ENCODE measurements at regions not wholly inside any gene's neighbourhood (a gene's known extent, or its start where the extent isn't known, plus 50 kb on each side); places are given as distances from the start of the nearest gene placed in this dataset.

- H3K27me3 Mint-ChIP-seq (ENCODE audit: low read depth): no peaks in the 10 kb centered on the region
- CTCF ChIA-PET: no interaction called here
- no peaks in the 10 kb centered on the region for H3K9me3 Mint-ChIP-seq (ENCODE audit: insufficient read depth)
These were observed 190.6 kb upstream of the TENT5D start for GRCh38 chrX:80229626-80230025.

GRCh38 chrX:80237072-80237471, 183.2 kb upstream of the TENT5D start:
- Mint-ChIP-seq H3K4me1 (ENCODE audit: low read depth) (no peaks in the 10 kb centered on the region), H3K36me3 (ENCODE audit: low read depth) (no peaks in the 10 kb centered on the region)
- no peak for ATAC-seq

More at GRCh38 chrX:80229626-80230025, 190.6 kb upstream of the TENT5D start:
- Mint-ChIP-seq H3K27ac (no peak overlapping the region), H3K36me3 (ENCODE audit: low read depth) (no peaks in the 10 kb centered on the region), H3K4me1 (ENCODE audit: low read depth) (no peaks in the 10 kb centered on the region), H3K4me3 (no peak overlapping the region)
- DNase-seq (no peak), ATAC-seq (no peak)
- POLR2A ChIA-PET: no interaction called here

GRCh38 chrX:80246271-80246670, 174.0 kb upstream of the TENT5D start:
- POLR2A ChIA-PET: no interaction called here
- Mint-ChIP-seq H3K4me1 (ENCODE audit: low read depth) (no peaks in the 10 kb centered on the region), H3K4me3 (no peak overlapping the region), H3K27me3 (ENCODE audit: low read depth) (no peaks in the 10 kb centered on the region), H3K36me3 (ENCODE audit: low read depth) (no peaks in the 10 kb centered on the region), H3K27ac (no peak overlapping the region), H3K9me3 (ENCODE audit: insufficient read depth) (no peaks in the 10 kb centered on the region)
- DNase-seq (no peak), ATAC-seq (no peak)
- CTCF ChIA-PET: no interaction called here

More at GRCh38 chrX:80237072-80237471, 183.2 kb upstream of the TENT5D start:
- ChIA-PET CTCF (no interaction called here), POLR2A (no interaction called here)
- no peak overlapping the region for H3K27ac Mint-ChIP-seq
- no peak for DNase-seq
- no peak overlapping the region for H3K4me3 Mint-ChIP-seq
- no peaks in the 10 kb centered on the region for H3K9me3 Mint-ChIP-seq (ENCODE audit: insufficient read depth)
- no peaks in the 10 kb centered on the region for H3K27me3 Mint-ChIP-seq (ENCODE audit: low read depth)

- H3K27me3 Mint-ChIP-seq (ENCODE audit: low read depth): no peaks in the 10 kb centered on the region
- H3K4me1 Mint-ChIP-seq (ENCODE audit: low read depth): no peaks in the 10 kb centered on the region
- H3K9me3 Mint-ChIP-seq (ENCODE audit: insufficient read depth): no peaks in the 10 kb centered on the region
- ChIA-PET CTCF (no interaction called here), POLR2A (no interaction called here)
- H3K4me3 Mint-ChIP-seq: no peak overlapping the region
- DNase-seq (no peak), ATAC-seq (no peak)
- H3K27ac Mint-ChIP-seq: no peak overlapping the region
- no peaks in the 10 kb centered on the region for H3K36me3 Mint-ChIP-seq (ENCODE audit: low read depth)
These were observed 154.0 kb upstream of the TENT5D start for GRCh38 chrX:80266287-80266686.

- Mint-ChIP-seq H3K4me3 (no peak overlapping the region), H3K27me3 (ENCODE audit: low read depth) (no peaks in the 10 kb centered on the region), H3K36me3 (ENCODE audit: low read depth) (no peaks in the 10 kb centered on the region), H3K27ac (no peak overlapping the region), H3K4me1 (ENCODE audit: low read depth) (no peaks in the 10 kb centered on the region), H3K9me3 (ENCODE audit: insufficient read depth) (no peaks in the 10 kb centered on the region)
- DNase-seq: no peak
- ChIA-PET CTCF (no interaction called here), POLR2A (no interaction called here)
- no peak for ATAC-seq
These were observed 153.3 kb upstream of the TENT5D start for GRCh38 chrX:80266979-80267378.

GRCh38 chrX:80267790-80268189, 152.5 kb upstream of the TENT5D start:
- no peaks in the 10 kb centered on the region for H3K4me1 Mint-ChIP-seq (ENCODE audit: low read depth)
- H3K9me3 Mint-ChIP-seq (ENCODE audit: insufficient read depth): no peaks in the 10 kb centered on the region
- H3K36me3 Mint-ChIP-seq (ENCODE audit: low read depth): no peaks in the 10 kb centered on the region
- ATAC-seq: no peak
- no peak overlapping the region for H3K4me3 Mint-ChIP-seq
- H3K27ac Mint-ChIP-seq: no peak overlapping the region
- ChIA-PET CTCF (no interaction called here), POLR2A (no interaction called here)
- no peak for DNase-seq
- no peaks in the 10 kb centered on the region for H3K27me3 Mint-ChIP-seq (ENCODE audit: low read depth)

GRCh38 chrX:80282535-80282934, 137.7 kb upstream of the TENT5D start:
- DNase-seq (no peak), ATAC-seq (no peak)
- ChIA-PET CTCF (interaction anchor here (1.0 kb wide), 1 partner anchor 22 kb away, joined by 4 read pairs; no protein-coding TSS in a partner anchor), POLR2A (no interaction called here)
- Mint-ChIP-seq H3K4me1 (ENCODE audit: low read depth) (no peaks in the 10 kb centered on the region), H3K4me3 (no peak overlapping the region), H3K9me3 (ENCODE audit: insufficient read depth) (no peaks in the 10 kb centered on the region), H3K27ac (no peak overlapping the region), H3K36me3 (ENCODE audit: low read depth) (no peaks in the 10 kb centered on the region), H3K27me3 (ENCODE audit: low read depth) (no peaks in the 10 kb centered on the region)

GRCh38 chrX:80285131-80285773, 135.0 kb upstream of the TENT5D start:
- Mint-ChIP-seq H3K27me3 (ENCODE audit: low read depth) (no peaks in the 10 kb centered on the region), H3K36me3 (ENCODE audit: low read depth) (no peaks in the 10 kb centered on the region), H3K27ac (no peak overlapping the region), H3K4me3 (no peak overlapping the region), H3K9me3 (ENCODE audit: insufficient read depth) (no peaks in the 10 kb centered on the region), H3K4me1 (ENCODE audit: low read depth) (no peaks in the 10 kb centered on the region)
- DNase-seq (no peak), ATAC-seq (no peak)
- POLR2A ChIA-PET: no interaction called here
- CTCF ChIA-PET: no interaction called here

GRCh38 chrX:80290834-80291233, 129.4 kb upstream of the TENT5D start:
- Mint-ChIP-seq H3K27ac (no peak overlapping the region), H3K27me3 (ENCODE audit: low read depth) (no peaks in the 10 kb centered on the region), H3K36me3 (ENCODE audit: low read depth) (no peaks in the 10 kb centered on the region), H3K9me3 (ENCODE audit: insufficient read depth) (no peaks in the 10 kb centered on the region), H3K4me1 (ENCODE audit: low read depth) (no peaks in the 10 kb centered on the region), H3K4me3 (no peak overlapping the region)
- ChIA-PET CTCF (no interaction called here), POLR2A (no interaction called here)
- DNase-seq: no peak
- no peak for ATAC-seq

GRCh38 chrX:80293354-80293753, 126.9 kb upstream of the TENT5D start:
- H3K27me3 Mint-ChIP-seq (ENCODE audit: low read depth): no peaks in the 10 kb centered on the region
- ChIA-PET CTCF (no interaction called here), POLR2A (no interaction called here)
- H3K9me3 Mint-ChIP-seq (ENCODE audit: insufficient read depth): no peaks in the 10 kb centered on the region
- H3K4me1 Mint-ChIP-seq (ENCODE audit: low read depth): no peaks in the 10 kb centered on the region
- H3K27ac Mint-ChIP-seq: no peak overlapping the region
- DNase-seq (no peak), ATAC-seq (no peak)
- no peak overlapping the region for H3K4me3 Mint-ChIP-seq
- H3K36me3 Mint-ChIP-seq (ENCODE audit: low read depth): no peaks in the 10 kb centered on the region

GRCh38 chrX:80306007-80306406, 114.2 kb upstream of the TENT5D start:
- peaks cover 4% of the 10 kb centered on the region for H3K9me3 Mint-ChIP-seq (ENCODE audit: insufficient read depth)
- no peak overlapping the region for H3K27ac Mint-ChIP-seq
- no peaks in the 10 kb centered on the region for H3K4me1 Mint-ChIP-seq (ENCODE audit: low read depth)
- ATAC-seq (no peak), DNase-seq (no peak)
- ChIA-PET CTCF (no interaction called here), POLR2A (no interaction called here)
- H3K4me3 Mint-ChIP-seq: no peak overlapping the region
- no peaks in the 10 kb centered on the region for H3K27me3 Mint-ChIP-seq (ENCODE audit: low read depth)
- no peaks in the 10 kb centered on the region for H3K36me3 Mint-ChIP-seq (ENCODE audit: low read depth)

GRCh38 chrX:80312448-80312847, 107.8 kb upstream of the TENT5D start:
- POLR2A ChIA-PET: no interaction called here
- H3K36me3 Mint-ChIP-seq (ENCODE audit: low read depth): no peaks in the 10 kb centered on the region
- H3K27ac Mint-ChIP-seq: no peak overlapping the region
- ATAC-seq (no peak), DNase-seq (no peak)
- CTCF ChIA-PET: no interaction called here
- no peaks in the 10 kb centered on the region for H3K9me3 Mint-ChIP-seq (ENCODE audit: insufficient read depth)
- no peak overlapping the region for H3K4me3 Mint-ChIP-seq
- no peaks in the 10 kb centered on the region for H3K27me3 Mint-ChIP-seq (ENCODE audit: low read depth)
- H3K4me1 Mint-ChIP-seq (ENCODE audit: low read depth): no peaks in the 10 kb centered on the region

- POLR2A ChIA-PET: no interaction called here
These were observed 103.7 kb upstream of the TENT5D start for GRCh38 chrX:80316526-80316925.

More at GRCh38 chrX:80316526-80316925, 103.7 kb upstream of the TENT5D start:
- H3K9me3 Mint-ChIP-seq (ENCODE audit: insufficient read depth): no peaks in the 10 kb centered on the region
- DNase-seq: no peak
- CTCF ChIA-PET: no interaction called here
- no peaks in the 10 kb centered on the region for H3K4me1 Mint-ChIP-seq (ENCODE audit: low read depth)
- no peak overlapping the region for H3K4me3 Mint-ChIP-seq
- H3K36me3 Mint-ChIP-seq (ENCODE audit: low read depth): no peaks in the 10 kb centered on the region
- H3K27ac Mint-ChIP-seq: no peak overlapping the region
- H3K27me3 Mint-ChIP-seq (ENCODE audit: low read depth): no peaks in the 10 kb centered on the region
- ATAC-seq: no peak
